Cardiac fibroblast (primary cell): ENCODE measurements at regions not wholly inside any gene's neighbourhood (a gene's known extent, or its start where the extent isn't known, plus 50 kb on each side); places are given as distances from the start of the nearest gene placed in this dataset.

Experiments
- DNase-seq, 2 donors: peaks; one replicate each; pipeline versions ENCODE4 v3.0.0 to v3.0.0-alpha.2; 2010; ENCODE audit warnings: low read depth in 2 of 2
- H3K4me3 ChIP-seq, 2 donors: replicated peaks in 1 of 2; 1 replicate in 1 of 2; 2 replicates in 1 of 2; pipeline ENCODE4 v1.5.1; 2011; ENCODE audit warnings: low read depth in 2 of 2, low read length in 2 of 2, mild to moderate bottlenecking in 2 of 2, moderate library complexity in 1 of 2
- CTCF ChIP-seq: IDR thresholded peaks from one replicate; pipeline ENCODE4 v1.5.1; 2011; ENCODE audit warnings: low read depth, mild to moderate bottlenecking, low read length, inconsistent platforms

GRCh38 chr3:24709956-24710355, 215.3 kb upstream of the THRB start:
- H3K4me3 ChIP-seq = no peak overlapping the region
- no peak for TF ChIP-seq CTCF
- DNase-seq = no peak

GRCh38 chr3:24713516-24713915, 218.9 kb upstream of the THRB start:
- no peak overlapping the region for H3K4me3 ChIP-seq
- TF ChIP-seq CTCF = no peak
- no peak for DNase-seq

GRCh38 chr3:24714436-24714835, 219.8 kb upstream of the THRB start:
- no peak overlapping the region for H3K4me3 ChIP-seq
- no peak for TF ChIP-seq CTCF
- peak in 1 of 2 donors; percentile 1 for DNase-seq

GRCh38 chr3:24715171-24715792, 220.6 kb upstream of the THRB start:
- DNase-seq = no peak
- H3K4me3 ChIP-seq = no peak overlapping the region
- TF ChIP-seq CTCF = no peak

- no peak for TF ChIP-seq CTCF
- no peak overlapping the region for H3K4me3 ChIP-seq
- no peak for DNase-seq
Observed at GRCh38 chr3:24722087-24722486, 227.4 kb upstream of the THRB start.

- no peak for TF ChIP-seq CTCF
Observed at GRCh38 chr3:24725514-24726255, 231.0 kb upstream of the THRB start.

More at GRCh38 chr3:24725514-24726255, 231.0 kb upstream of the THRB start:
- DNase-seq = no peak
- no peak overlapping the region for H3K4me3 ChIP-seq
